ENCODE measurements at regions not wholly inside any gene's neighbourhood (a gene's known extent, or its start where the extent isn't known, plus 50 kb on each side); places are given as distances from the start of the nearest gene placed in this dataset.

GRCh38 chr1:194342484-194343262 lies 1156.3 kb upstream of the B3GALT2 start:
- Histone ChIP-seq H3K27me3 (ENCODE audit: control insufficient read depth in 2 of 2, insufficient read depth in 2 of 2, low read length in 2 of 2) (no peaks in the 10 kb centered on the region), H3K79me2 (ENCODE audit: control insufficient read depth, insufficient read depth, low read length) (no peaks in the 10 kb centered on the region), H3K4me1 (ENCODE audit: control insufficient read depth, extremely low read depth, insufficient read depth, low read length) (no peaks in the 10 kb centered on the region), H3K27ac (ENCODE audit: insufficient read depth, low read depth, low read length) (no peak overlapping the region), H3K4me3 (replicated peaks in 1 of 3; ENCODE audit: insufficient read depth in 1 of 3, low read depth in 1 of 3, low read length in 3 of 3) (no peak overlapping the region), H4K20me1 (replicated peaks; ENCODE audit: control insufficient read depth, extremely low read depth, insufficient read depth, low read length) (no peaks in the 10 kb centered on the region), H3K4me2 (ENCODE audit: insufficient read depth, low read length) (no peak overlapping the region), H3K9me1 (replicated peaks; ENCODE audit: control insufficient read depth, extremely low read depth, insufficient read depth, low read length) (no peaks in the 10 kb centered on the region), H3K36me3 (ENCODE audit: control insufficient read depth in 2 of 2, extremely low read depth in 1 of 2, insufficient read depth in 2 of 2, low read length in 2 of 2) (no peaks in the 10 kb centered on the region), H2AFZ (ENCODE audit: low read depth, low read length) (no peak overlapping the region), H3K9me3 (replicated peaks; ENCODE audit: control insufficient read depth, insufficient read depth, low read length) (no peaks in the 10 kb centered on the region), H3K9ac (replicated peaks; ENCODE audit: extremely low read depth, insufficient read depth, low read length) (no peak overlapping the region)
- BruUV-seq (replicated peaks): no TSS peak
- dilution Hi-C loops (cut with MboI; ENCODE audit: extremely low pct_ligation_motif_present, low sequenced_read_pairs) (no loop called here), intact Hi-C loops (cut with micrococcal nuclease) (no loop called here)
- TF ChIP-seq POLR2AphosphoS5 (IDR thresholded peaks at IDR 0.05; ENCODE audit: insufficient read depth, low read depth, low read length) (no peak), MYC (IDR thresholded peaks at IDR 0.05; ENCODE audit: low read depth, low read length) (no peak), EZH2 (IDR thresholded peaks at IDR 0.05; ENCODE audit: borderline replicate concordance, low read depth, low read length, severe bottlenecking) (no peak), CTCF (IDR thresholded peaks at IDR 0.05; ENCODE audit: extremely low read depth in 1 of 2, insufficient read depth in 1 of 2, low read depth in 1 of 2, low read length in 2 of 2) (no peak), MAX (IDR thresholded peaks at IDR 0.05; ENCODE audit: insufficient read depth, insufficient read length) (no peak), JUN (IDR thresholded peaks at IDR 0.05; ENCODE audit: borderline replicate concordance, insufficient read depth, insufficient read length, low read depth) (no peak), POLR2A (IDR thresholded peaks at IDR 0.05; ENCODE audit: low read depth, low read length) (no peak), GATA2 (IDR thresholded peaks at IDR 0.05; ENCODE audit: insufficient read depth, insufficient read length, low read depth, low read length) (no peak), FOS (IDR thresholded peaks at IDR 0.05; ENCODE audit: borderline replicate concordance, insufficient read depth, low read length) (no peak)
- FAIRE-seq (no peak), DNase-seq (ENCODE audit: low read depth, low spot score) (no peak)
- ChIA-PET CTCF (no interaction called here), POLR2A (no interaction called here)
